Head of caudate nucleus (tissue), 42 donors: ENCODE measurements at regions not wholly inside any gene's neighbourhood (a gene's known extent, or its start where the extent isn't known, plus 50 kb on each side); places are given as distances from the start of the nearest gene placed in this dataset.

ENCODE experiments used
- DNase-seq, 42 donors: peaks; one replicate each; pipeline versions ENCODE4 v3.0.0 to v3.0.0-alpha.2; 2020 to 2021; ENCODE audit warnings: mixed read lengths in 7 of 42
- intact Hi-C: fragments of 100-400 bp; cut with DNase I; formaldehyde crosslinking; loops from one replicate; pipeline ENCODE4 v1.15.0; 2022

- DNase-seq = no peak
- intact Hi-C loops = no loop called here
Measured at GRCh38 chr2:220496513-220496912, 869.1 kb downstream of the SLC4A3 start.

GRCh38 chr2:220499225-220499624, 871.8 kb downstream of the SLC4A3 start:
- DNase-seq = peak in 14 of 42 donors; percentile 2 to 54 (median 16)
- intact Hi-C loops = no loop called here

GRCh38 chr2:220502539-220502938, 875.1 kb downstream of the SLC4A3 start:
- intact Hi-C loops = no loop called here
- DNase-seq = no peak

- intact Hi-C loops = no loop called here
Measured at GRCh38 chr2:220503431-220503830, 876.0 kb downstream of the SLC4A3 start.

GRCh38 chr2:220504938-220505503, 877.6 kb downstream of the SLC4A3 start:
- no peak for DNase-seq
- intact Hi-C loops = no loop called here

More at GRCh38 chr2:220503431-220503830, 876.0 kb downstream of the SLC4A3 start:
- DNase-seq = no peak

GRCh38 chr2:220506466-220506865, 879.0 kb downstream of the SLC4A3 start:
- intact Hi-C loops = no loop called here
- no peak for DNase-seq

- no peak for DNase-seq
- intact Hi-C loops = no loop called here
Measured at GRCh38 chr2:220509096-220509757, 881.8 kb downstream of the SLC4A3 start.

GRCh38 chr2:220509966-220510365, 882.5 kb downstream of the SLC4A3 start:
- DNase-seq = no peak
- intact Hi-C loops = no loop called here

GRCh38 chr2:220510668-220511067, 883.2 kb downstream of the SLC4A3 start:
- DNase-seq = no peak
- intact Hi-C loops = no loop called here

GRCh38 chr2:220512419-220512818, 885.0 kb downstream of the SLC4A3 start:
- intact Hi-C loops = no loop called here
- DNase-seq = no peak

- intact Hi-C loops = no loop called here
- no peak for DNase-seq
Measured at GRCh38 chr2:220513573-220514288, 886.3 kb downstream of the SLC4A3 start.

GRCh38 chr2:220521551-220521950, 894.1 kb downstream of the SLC4A3 start:
- intact Hi-C loops = no loop called here
- peak in 9 of 42 donors; percentile 1 to 38 (median 10) for DNase-seq

GRCh38 chr2:220528180-220528675, 900.8 kb downstream of the SLC4A3 start:
- intact Hi-C loops = no loop called here
- no peak for DNase-seq

- intact Hi-C loops = no loop called here
- DNase-seq = no peak
Measured at GRCh38 chr2:220531216-220531615, 903.8 kb downstream of the SLC4A3 start.

- DNase-seq = no peak
- intact Hi-C loops = no loop called here
Measured at GRCh38 chr2:220533485-220533884, 906.1 kb downstream of the SLC4A3 start.

- intact Hi-C loops = no loop called here
- DNase-seq = no peak
Measured at GRCh38 chr2:220539481-220539880, 912.1 kb downstream of the SLC4A3 start.

- DNase-seq = no peak
- intact Hi-C loops = no loop called here
Measured at GRCh38 chr2:220544049-220544448, 916.6 kb downstream of the SLC4A3 start.

GRCh38 chr2:220550995-220551700, 923.7 kb downstream of the SLC4A3 start:
- intact Hi-C loops = no loop called here
- DNase-seq = no peak

- intact Hi-C loops = no loop called here
- DNase-seq = no peak
Measured at GRCh38 chr2:220552790-220553535, 925.5 kb downstream of the SLC4A3 start.
